ENCODE measurements at regions not wholly inside any gene's neighbourhood (a gene's known extent, or its start where the extent isn't known, plus 50 kb on each side); places are given as distances from the start of the nearest gene placed in this dataset.

DNA sequence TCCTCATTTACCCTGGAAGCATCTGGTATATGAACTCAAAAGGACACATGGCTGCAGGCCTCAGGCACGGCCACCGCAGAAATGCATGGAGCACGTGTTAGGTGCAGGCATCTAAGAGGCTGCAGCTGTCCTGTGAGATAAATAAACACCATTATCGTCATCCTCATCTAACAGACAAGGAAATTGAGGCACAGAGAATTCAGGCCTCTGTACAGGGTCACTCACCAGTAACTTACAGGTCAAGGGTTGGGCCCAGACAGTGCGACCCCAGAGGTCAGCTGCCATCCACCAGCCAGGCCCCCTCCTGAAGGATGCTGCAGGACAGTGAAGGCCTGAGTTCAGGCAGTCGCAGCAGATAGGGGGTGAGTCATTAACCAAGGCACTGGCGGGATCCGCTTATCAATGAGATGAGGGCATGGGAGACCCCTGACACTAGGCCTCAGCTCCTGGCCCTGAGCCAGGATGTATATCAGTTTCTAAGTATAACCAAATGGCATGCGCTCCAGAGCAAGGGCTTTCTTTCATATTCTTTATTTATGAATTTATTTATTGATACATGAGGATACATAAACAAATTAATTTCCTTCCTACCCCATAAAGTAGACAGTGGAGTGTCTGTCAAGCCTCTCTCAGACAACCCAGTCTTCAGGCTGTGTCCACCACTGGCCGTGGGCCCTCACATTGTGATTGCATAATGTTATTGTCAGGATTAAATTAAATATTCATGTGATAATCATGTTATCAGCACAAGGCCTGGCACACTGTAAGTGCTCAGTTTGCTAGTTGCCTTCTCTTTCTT is 316.9 kb downstream of the QKI start:
- no peak for TF ChIP-seq POLR2A (IDR thresholded peaks at IDR 0.05)
- TF ChIP-seq, protein P1, sequence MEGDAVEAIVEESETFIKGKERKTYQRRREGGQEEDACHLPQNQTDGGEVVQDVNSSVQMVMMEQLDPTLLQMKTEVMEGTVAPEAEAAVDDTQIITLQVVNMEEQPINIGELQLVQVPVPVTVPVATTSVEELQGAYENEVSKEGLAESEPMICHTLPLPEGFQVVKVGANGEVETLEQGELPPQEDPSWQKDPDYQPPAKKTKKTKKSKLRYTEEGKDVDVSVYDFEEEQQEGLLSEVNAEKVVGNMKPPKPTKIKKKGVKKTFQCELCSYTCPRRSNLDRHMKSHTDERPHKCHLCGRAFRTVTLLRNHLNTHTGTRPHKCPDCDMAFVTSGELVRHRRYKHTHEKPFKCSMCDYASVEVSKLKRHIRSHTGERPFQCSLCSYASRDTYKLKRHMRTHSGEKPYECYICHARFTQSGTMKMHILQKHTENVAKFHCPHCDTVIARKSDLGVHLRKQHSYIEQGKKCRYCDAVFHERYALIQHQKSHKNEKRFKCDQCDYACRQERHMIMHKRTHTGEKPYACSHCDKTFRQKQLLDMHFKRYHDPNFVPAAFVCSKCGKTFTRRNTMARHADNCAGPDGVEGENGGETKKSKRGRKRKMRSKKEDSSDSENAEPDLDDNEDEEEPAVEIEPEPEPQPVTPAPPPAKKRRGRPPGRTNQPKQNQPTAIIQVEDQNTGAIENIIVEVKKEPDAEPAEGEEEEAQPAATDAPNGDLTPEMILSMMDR (IDR thresholded peaks at IDR 0.05) = no peak
- TF ChIP-seq POLR2AphosphoS5 (IDR thresholded peaks at IDR 0.05) = no peak
